K562 (cell line): ENCODE measurements at regions not wholly inside any gene's neighbourhood (a gene's known extent, or its start where the extent isn't known, plus 50 kb on each side); places are given as distances from the start of the nearest gene placed in this dataset.

Experiments
- ATAC-seq: fragments of 200-7000 bp; cut with Tn5 transposase; 3 replicates; pipeline ENCODE4 v1.9.1; 2020; ENCODE audit warnings: moderate library complexity
- BruUV-seq: library from RNA; stranded (reverse); fragments of 400-500 nt; replicated peaks from 2 replicates; lab custom pipeline; 2021; lab: Mats Ljungman, UMichigan
- CTCF ChIA-PET: fragments of 300-600 bp; formaldehyde crosslinking; extraction: SDS; loops from one replicate; lab custom pipeline; 2021; ENCODE audit warnings: low intra/inter-chr PET ratio; lab: Yijun Ruan, JAX
- POLR2A ChIA-PET: fragments of 300-600, 350-650 bp; sonication (Branson Sonifier 250); formaldehyde crosslinking; extraction: SDS; loops from one replicate; lab custom pipeline; 2021; ENCODE audit warnings: antibody characterized with exemption, inconsistent platforms; lab: Yijun Ruan, JAX
- DNase-seq, 4 experiments: peaks; one replicate each; pipeline versions ENCODE4 v3.0.0 to v3.0.0-alpha.2; 2011 to 2018; ENCODE audit warnings: low spot score in 3 of 4, mixed read lengths in 3 of 4; ENCODE audit errors: extremely low read depth in 1 of 4
- FAIRE-seq: peaks from 2 replicates; lab custom pipeline; 2011; peaks lifted over from hg19 to GRCh38; lab: Jason Lieb, UNC
- H2AFZ ChIP-seq: 2 replicates; pipeline ENCODE4 v1.6.0; 2011; ENCODE audit warnings: low read depth, low read length, control low read depth, inconsistent platforms
- H3K27ac ChIP-seq: fragments of 200-600 bp; 3 replicates; pipeline ENCODE4 v1.8.0; 2011; ENCODE audit warnings: low read depth, mild to moderate bottlenecking, control low read depth, inconsistent platforms, low read length, moderate library complexity, mixed read lengths; ENCODE audit errors: extremely low read depth
- H3K27me3 ChIP-seq, 2 experiments: fragments of 300-600 bp in 1 of 2; 2 replicates in 1 of 2; 3 replicates in 1 of 2; pipeline versions ENCODE4 v1.6.0 to v1.8.0; 2011; ENCODE audit warnings: inconsistent platforms in 2 of 2, low read length in 2 of 2, mild to moderate bottlenecking in 1 of 2, mixed read lengths in 1 of 2, moderate library complexity in 1 of 2; ENCODE audit not compliant: control insufficient read depth in 2 of 2, insufficient read depth in 2 of 2
- H3K36me3 ChIP-seq: fragments of 300-600 bp; 3 replicates; pipeline ENCODE4 v1.8.0; 2011; ENCODE audit warnings: mild to moderate bottlenecking, low read length, inconsistent platforms; ENCODE audit not compliant: control insufficient read depth, insufficient read depth
- H3K4me1 ChIP-seq, 2 experiments: fragments of 200-600 bp in 1 of 2; replicated peaks in 1 of 2; 2 replicates in 1 of 2; 3 replicates in 1 of 2; pipeline versions ENCODE4 v1.5.1 to v1.8.0; 2011; ENCODE audit warnings: inconsistent platforms in 2 of 2, low read length in 2 of 2, mild to moderate bottlenecking in 1 of 2, mixed read lengths in 1 of 2, moderate library complexity in 1 of 2; ENCODE audit not compliant: control insufficient read depth in 2 of 2, insufficient read depth in 2 of 2
- H3K4me2 ChIP-seq: 2 replicates; pipeline ENCODE4 v1.6.1; 2011; ENCODE audit warnings: low read length, control low read depth, inconsistent platforms, mixed read lengths; ENCODE audit not compliant: insufficient read depth
- H3K4me3 ChIP-seq: fragments of 200-600 bp; sonication (generic), shearing (Covaris generic); 2 replicates; pipeline ENCODE4 v1.5.1; 2016; ENCODE audit warnings: control low read depth, inconsistent platforms
- H3K79me2 ChIP-seq: fragments of 200-600 bp; 3 replicates; pipeline ENCODE4 v1.8.0; 2011; ENCODE audit warnings: low read length, inconsistent platforms; ENCODE audit not compliant: control insufficient read depth, insufficient read depth
- H3K9ac ChIP-seq, 2 experiments: 2 replicates each; pipeline versions ENCODE4 v1.6.0 to v1.6.1; 2011; ENCODE audit warnings: low read depth in 2 of 2, low read length in 2 of 2, control low read depth in 1 of 2, inconsistent platforms in 1 of 2, mild to moderate bottlenecking in 1 of 2, mixed read lengths in 1 of 2; ENCODE audit not compliant: insufficient read depth in 1 of 2
- H3K9me1 ChIP-seq: one replicate; pipeline ENCODE4 v1.6.0; 2011; ENCODE audit warnings: inconsistent platforms, mild to moderate bottlenecking, low read length, moderate library complexity; ENCODE audit not compliant: control insufficient read depth, insufficient read depth
- H3K9me3 ChIP-seq: replicated peaks from 2 replicates; pipeline ENCODE4 v1.5.1; 2011; ENCODE audit warnings: low read depth, low read length, inconsistent platforms; ENCODE audit not compliant: control insufficient read depth, insufficient read depth
- H4K20me1 ChIP-seq: replicated peaks from 2 replicates; pipeline ENCODE4 v1.6.1; 2011; ENCODE audit warnings: low read length, inconsistent platforms, mixed read lengths; ENCODE audit not compliant: control insufficient read depth, insufficient read depth
- GATAD2B ChIP-seq: fragments of 450-650 bp; IDR thresholded peaks from 2 replicates; pipeline ENCODE4 v1.6.1; 2017; ENCODE audit warnings: mild to moderate bottlenecking, borderline replicate concordance
- ILF3 ChIP-seq: fragments of 450-650 bp; IDR thresholded peaks from 2 replicates; pipeline ENCODE4 v1.6.1; 2018; ENCODE audit warnings: antibody characterized with exemption, mild to moderate bottlenecking, moderate library complexity, borderline replicate concordance
- PHF8 ChIP-seq: fragments of 200-600 bp; sonication (generic); IDR thresholded peaks from 2 replicates; pipeline ENCODE4 v1.6.1; 2012; ENCODE audit warnings: mixed run types, mild to moderate bottlenecking, inconsistent platforms, low read length, moderate library complexity, borderline replicate concordance
- ZNF76 ChIP-seq: fragments of 250-450 bp; sonication (Bioruptor Pico); IDR thresholded peaks from 2 replicates; pipeline ENCODE4 v1.4.0; 2020; ENCODE audit warnings: mild to moderate bottlenecking, moderate library complexity, borderline replicate concordance
- WGBS: fragments of 100-300 bp; shearing (Covaris generic); methylation state at CpG from one replicate; pipeline ENCODE4 v1.1.6; 2016; ENCODE audit warnings: low coverage, mixed read lengths; ENCODE audit not compliant: insufficient coverage; ENCODE audit errors: missing lambda C conversion rate; 5-methylcytosine and 5-hydroxymethylcytosine counted together
- in situ Hi-C: fragments of 300-500 bp; cut with MboI; formaldehyde crosslinking; loops from 4 replicates; pipeline ENCODE4 v1.15.0; 2018; ENCODE audit warnings: inconsistent platforms, mixed read lengths
- intact Hi-C: fragments of 100-400 bp; cut with micrococcal nuclease; formaldehyde crosslinking; loops from 2 replicates; pipeline ENCODE4 v1.14.2; 2022
- TF ChIP-seq, protein P1 (sequence below): fragments of 250-450 bp; sonication (Bioruptor Pico); IDR thresholded peaks from 2 replicates; pipeline ENCODE4 v1.4.0; 2020
- TF ChIP-seq, protein P2 (sequence below): conservative IDR thresholded peaks from 2 replicates; pipeline ENCODE4 v1.6.1; 2011; ENCODE audit warnings: low read depth, mild to moderate bottlenecking, low read length; ENCODE audit not compliant: control insufficient read depth

DNA sequence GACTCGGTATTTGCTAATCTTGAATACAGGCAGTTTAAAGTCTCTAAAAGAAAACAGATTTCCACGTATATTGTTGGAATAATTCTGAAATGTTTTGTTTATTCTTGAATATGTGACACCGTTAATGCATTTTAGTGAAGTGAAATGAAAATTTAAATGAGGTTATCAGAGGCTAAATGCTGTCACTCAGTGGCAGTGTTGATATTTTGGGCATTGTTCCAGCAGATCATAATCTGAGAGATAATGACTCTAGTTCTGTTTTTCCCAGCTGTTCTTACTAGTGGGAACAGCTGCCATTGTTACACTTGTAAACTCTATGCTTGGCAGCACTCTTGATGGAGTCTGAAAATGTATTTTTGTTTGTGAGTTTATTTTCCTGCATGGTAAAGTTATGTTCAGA is 365.6 kb upstream of the SLC10A2 start (continued):
- TF ChIP-seq, protein P1, sequence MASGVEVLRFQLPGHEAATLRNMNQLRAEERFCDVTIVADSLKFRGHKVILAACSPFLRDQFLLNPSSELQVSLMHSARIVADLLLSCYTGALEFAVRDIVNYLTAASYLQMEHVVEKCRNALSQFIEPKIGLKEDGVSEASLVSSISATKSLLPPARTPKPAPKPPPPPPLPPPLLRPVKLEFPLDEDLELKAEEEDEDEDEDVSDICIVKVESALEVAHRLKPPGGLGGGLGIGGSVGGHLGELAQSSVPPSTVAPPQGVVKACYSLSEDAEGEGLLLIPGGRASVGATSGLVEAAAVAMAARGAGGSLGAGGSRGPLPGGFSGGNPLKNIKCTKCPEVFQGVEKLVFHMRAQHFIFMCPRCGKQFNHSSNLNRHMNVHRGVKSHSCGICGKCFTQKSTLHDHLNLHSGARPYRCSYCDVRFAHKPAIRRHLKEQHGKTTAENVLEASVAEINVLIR (CRISPR knock-in tag): no peak
- TF ChIP-seq GATAD2B: no peak
- TF ChIP-seq, all 486 proteins: peak for 0

DNA sequence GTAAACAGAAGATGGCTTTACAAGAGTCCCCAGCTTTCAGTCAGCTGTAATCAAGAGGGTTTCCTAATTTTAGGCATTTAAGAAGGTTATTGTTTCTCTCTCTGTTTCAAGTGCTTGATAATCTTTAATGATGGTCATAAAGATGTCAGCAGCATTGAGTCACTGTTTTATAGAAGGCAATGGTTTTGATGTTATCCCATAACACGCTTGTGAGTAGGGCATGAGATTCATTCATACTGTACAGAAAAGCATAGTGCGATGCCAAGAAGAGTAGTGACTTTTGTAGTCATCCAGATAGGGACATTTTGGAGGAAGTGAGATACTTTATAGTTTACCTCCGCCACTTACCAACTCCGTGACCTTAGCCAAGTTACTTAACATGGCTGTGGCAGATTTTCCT is 364.2 kb upstream of the SLC10A2 start:
- WGBS: 0% methylated on average over 3 of the region's 4 CpGs
- no peak overlapping the region for H3K4me3 ChIP-seq
- intact Hi-C loops (no loop called here), in situ Hi-C loops (no loop called here)
- no peaks in the 10 kb centered on the region for H3K9me1 ChIP-seq
- POLR2A ChIA-PET: no interaction called here
- ATAC-seq: no peak
- no peak for DNase-seq
- CTCF ChIA-PET: no interaction called here
- H3K27me3 ChIP-seq: no peaks in the 10 kb centered on the region
- FAIRE-seq: no peak
- H3K9me3 ChIP-seq: no peaks in the 10 kb centered on the region
- H3K4me2 ChIP-seq: no peak overlapping the region
- H2AFZ ChIP-seq: no peak overlapping the region
- TF ChIP-seq ZNF76 (no peak), ILF3 (no peak), PHF8 (no peak)
- TF ChIP-seq, protein P2, sequence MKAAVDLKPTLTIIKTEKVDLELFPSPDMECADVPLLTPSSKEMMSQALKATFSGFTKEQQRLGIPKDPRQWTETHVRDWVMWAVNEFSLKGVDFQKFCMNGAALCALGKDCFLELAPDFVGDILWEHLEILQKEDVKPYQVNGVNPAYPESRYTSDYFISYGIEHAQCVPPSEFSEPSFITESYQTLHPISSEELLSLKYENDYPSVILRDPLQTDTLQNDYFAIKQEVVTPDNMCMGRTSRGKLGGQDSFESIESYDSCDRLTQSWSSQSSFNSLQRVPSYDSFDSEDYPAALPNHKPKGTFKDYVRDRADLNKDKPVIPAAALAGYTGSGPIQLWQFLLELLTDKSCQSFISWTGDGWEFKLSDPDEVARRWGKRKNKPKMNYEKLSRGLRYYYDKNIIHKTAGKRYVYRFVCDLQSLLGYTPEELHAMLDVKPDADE: no peak
- no peak overlapping the region for H3K27ac ChIP-seq
- no peak overlapping the region for H3K9ac ChIP-seq
- H3K4me1 ChIP-seq: no peaks in the 10 kb centered on the region
- no TSS peak for BruUV-seq
- no peaks in the 10 kb centered on the region for H3K36me3 ChIP-seq
- H4K20me1 ChIP-seq: no peaks in the 10 kb centered on the region
- no peaks in the 10 kb centered on the region for H3K79me2 ChIP-seq
